WTC11 (cell line): ENCODE measurements at regions not wholly inside any gene's neighbourhood (a gene's known extent, or its start where the extent isn't known, plus 50 kb on each side); places are given as distances from the start of the nearest gene placed in this dataset.

Source experiments
- ATAC-seq: fragments of 200-7000 bp; cut with Tn5 transposase; 2 replicates; pipeline ENCODE4 v1.10.0; 2021; ENCODE audit warnings: mild to moderate bottlenecking, moderate library complexity
- CTCF ChIA-PET: fragments of 300-600 bp; sonication (Branson Sonifier 250); formaldehyde crosslinking; loops from one replicate; lab custom pipeline; 2021; ENCODE audit warnings: antibody characterized with exemption; lab: Charles Lee
- POLR2A ChIA-PET: fragments of 350-600 bp; sonication (Branson Sonifier 250); formaldehyde crosslinking; loops from one replicate; lab custom pipeline; 2021; ENCODE audit warnings: antibody characterized with exemption; lab: Charles Lee
- DNase-seq: peaks from one replicate; pipeline ENCODE4 v3.0.0; 2021; ENCODE audit warnings: low spot score
- H3K27ac Mint-ChIP-seq: 2 replicates; pipeline ENCODE4 v1.8.0; 2021; ENCODE audit warnings: mixed read lengths
- H3K27me3 Mint-ChIP-seq: 2 replicates; pipeline ENCODE4 v1.8.0; 2021; ENCODE audit warnings: low read depth, mild to moderate bottlenecking, moderate library complexity, mixed read lengths
- H3K36me3 Mint-ChIP-seq: 2 replicates; pipeline ENCODE4 v1.8.0; 2021; ENCODE audit warnings: mixed read lengths
- H3K4me1 Mint-ChIP-seq: 2 replicates; pipeline ENCODE4 v1.8.0; 2022; ENCODE audit warnings: mixed read lengths
- H3K4me3 Mint-ChIP-seq: 2 replicates; pipeline ENCODE4 v1.8.0; 2021; ENCODE audit warnings: mild to moderate bottlenecking, moderate library complexity, mixed read lengths
- H3K9me3 Mint-ChIP-seq: 2 replicates; pipeline ENCODE4 v1.8.0; 2021; ENCODE audit warnings: mixed read lengths
- ARID4B ChIP-seq: sonication (generic); formaldehyde crosslinking; IDR thresholded peaks from 2 replicates; pipeline ENCODE4 v1.8.0; 2023; ENCODE audit warnings: missing genetic modification reagents, mild to moderate bottlenecking, borderline replicate concordance
- ATF6 ChIP-seq: sonication (generic); formaldehyde crosslinking; IDR thresholded peaks from 2 replicates; pipeline ENCODE4 v1.8.1; 2023; ENCODE audit warnings: mild to moderate bottlenecking, missing genetic modification reagents
- E2F5 ChIP-seq: sonication (generic); formaldehyde crosslinking; IDR thresholded peaks from 2 replicates; pipeline ENCODE4 v1.8.1; 2022; ENCODE audit warnings: mild to moderate bottlenecking, moderate library complexity, missing genetic modification reagents
- ERG ChIP-seq: fragments of 250-450 bp; sonication (Bioruptor Pico); IDR thresholded peaks from 2 replicates; pipeline ENCODE4 v1.8.0; 2021; ENCODE audit warnings: mild to moderate bottlenecking
- ESRRA ChIP-seq: sonication (generic); formaldehyde crosslinking; IDR thresholded peaks from 2 replicates; pipeline ENCODE4 v1.8.1; 2022; ENCODE audit warnings: mild to moderate bottlenecking, missing genetic modification reagents, borderline replicate concordance
- HMGXB4 ChIP-seq: sonication (generic); formaldehyde crosslinking; IDR thresholded peaks from 2 replicates; pipeline ENCODE4 v1.8.1; 2023; ENCODE audit warnings: mild to moderate bottlenecking, moderate library complexity, missing genetic modification reagents
- KAT7 ChIP-seq: sonication (generic); formaldehyde crosslinking; IDR thresholded peaks from 2 replicates; pipeline ENCODE4 v1.8.1; 2023; ENCODE audit warnings: missing genetic modification reagents, mild to moderate bottlenecking, borderline replicate concordance
- MYBL2 ChIP-seq: sonication (generic); formaldehyde crosslinking; IDR thresholded peaks from 2 replicates; pipeline ENCODE4 v1.8.1; 2023; ENCODE audit warnings: mild to moderate bottlenecking, moderate library complexity, missing genetic modification reagents
- PRRX2 ChIP-seq: fragments of 250-450 bp; sonication (Bioruptor Pico); IDR thresholded peaks from 2 replicates; pipeline ENCODE4 v1.8.0; 2021; ENCODE audit warnings: mild to moderate bottlenecking
- ZNF425 ChIP-seq: fragments of 250-450 bp; sonication (Bioruptor Pico); conservative IDR thresholded peaks from 2 replicates; pipeline ENCODE4 v1.9.0; 2021; ENCODE audit warnings: mild to moderate bottlenecking
- ZNF512 ChIP-seq: sonication (generic); formaldehyde crosslinking; IDR thresholded peaks from 2 replicates; pipeline ENCODE4 v1.8.1; 2022; ENCODE audit warnings: missing genetic modification reagents, borderline replicate concordance

GRCh38 chr5:159814805-159815585 lies 101.3 kb upstream of the ADRA1B start:
- no peak overlapping the region for H3K4me3 Mint-ChIP-seq
- no peaks in the 10 kb centered on the region; the same call in 1 of the 2 replicates for H3K27me3 Mint-ChIP-seq
- TF ChIP-seq ARID4B (CRISPR knock-in tag), result no peak
- ATAC-seq, result no peak
- no peaks in the 10 kb centered on the region for H3K36me3 Mint-ChIP-seq
- ChIA-PET CTCF (interaction anchor here (0.6 kb wide), 1 partner anchor 102 kb away, joined by 3 read pairs; no protein-coding TSS in a partner anchor), POLR2A (no interaction called here)
- peaks cover 12% of the 10 kb centered on the region for H3K9me3 Mint-ChIP-seq
- H3K27ac Mint-ChIP-seq, result no peak overlapping the region
- no peak for DNase-seq
- peaks cover 8% of the 10 kb centered on the region for H3K4me1 Mint-ChIP-seq

GRCh38 chr5:159817262-159818029 lies 98.8 kb upstream of the ADRA1B start:
- TF ChIP-seq ZNF425 (no peak), ZNF512 (CRISPR knock-in tag) (no peak), PRRX2 (no peak), ATF6 (CRISPR knock-in tag) (no peak), E2F5 (no peak), ERG (no peak), HMGXB4 (CRISPR knock-in tag) (no peak), MYBL2 (CRISPR knock-in tag) (no peak), ESRRA (CRISPR knock-in tag) (no peak), KAT7 (CRISPR knock-in tag) (no peak)
- no peak overlapping the region for H3K27ac Mint-ChIP-seq
- no peak overlapping the region for H3K4me3 Mint-ChIP-seq
- H3K27me3 Mint-ChIP-seq, result no peaks in the 10 kb centered on the region; the same call in 1 of the 2 replicates
- peaks cover 4% of the 10 kb centered on the region for H3K9me3 Mint-ChIP-seq
- H3K36me3 Mint-ChIP-seq, result no peaks in the 10 kb centered on the region
- CTCF ChIA-PET, result interaction anchor here (0.7 kb wide), 1 partner anchor 170 kb away, joined by 3 read pairs; no protein-coding TSS in a partner anchor
- POLR2A ChIA-PET, result interaction anchor here (0.8 kb wide), 1 partner anchor 389 kb away, joined by 3 read pairs; no protein-coding TSS in a partner anchor
- H3K4me1 Mint-ChIP-seq, result peaks cover 8% of the 10 kb centered on the region
- DNase-seq (no peak), ATAC-seq (no peak)
